GM19043 (cell line): ENCODE measurements at regions not wholly inside any gene's neighbourhood (a gene's known extent, or its start where the extent isn't known, plus 50 kb on each side); places are given as distances from the start of the nearest gene placed in this dataset.
"Not testable (repeated sequence)": the region's sequence is repeated elsewhere in the genome, so short reads cannot be mapped to it uniquely, and the experiment has no call there.

Experiments
- ATAC-seq: cut with Tn5 transposase; IDR thresholded peaks from one replicate; pipeline ENCODE4 v1.9.1; 2021; ENCODE audit warnings: low read depth; ENCODE audit not compliant: unreplicated experiment

GRCh38 chr2:91603996-91604395 lies 2912.5 kb downstream of the RPIA start:
- ATAC-seq = not testable (repeated sequence)

- not testable (repeated sequence) for ATAC-seq
Measured at GRCh38 chr2:91604629-91605028, 2913.2 kb downstream of the RPIA start.

- ATAC-seq = not testable (repeated sequence)
Measured at GRCh38 chr2:91623739-91624138, 2932.3 kb downstream of the RPIA start.

- ATAC-seq = not testable (repeated sequence)
Measured at GRCh38 chr2:91628471-91628870, 2937.0 kb downstream of the RPIA start.

- ATAC-seq = not testable (repeated sequence)
Measured at GRCh38 chr2:91657193-91657592, 2965.7 kb downstream of the RPIA start.

- not testable (repeated sequence) for ATAC-seq
Measured at GRCh38 chr2:91658336-91658735, 2966.9 kb downstream of the RPIA start.

GRCh38 chr2:91659189-91659916 lies 2967.9 kb downstream of the RPIA start:
- ATAC-seq = not testable (repeated sequence)

GRCh38 chr2:91659917-91660275 lies 2968.4 kb downstream of the RPIA start:
- ATAC-seq = peak; percentile 100

GRCh38 chr2:91667341-91667740 lies 2975.9 kb downstream of the RPIA start:
- not testable (repeated sequence) for ATAC-seq

- not testable (repeated sequence) for ATAC-seq
Measured at GRCh38 chr2:91685541-91685940, 2994.1 kb downstream of the RPIA start.

- not testable (repeated sequence) for ATAC-seq
Measured at GRCh38 chr2:91686046-91686445, 2994.6 kb downstream of the RPIA start.
